ENCODE measurements at regions not wholly inside any gene's neighbourhood (a gene's known extent, or its start where the extent isn't known, plus 50 kb on each side); places are given as distances from the start of the nearest gene placed in this dataset.

DNA sequence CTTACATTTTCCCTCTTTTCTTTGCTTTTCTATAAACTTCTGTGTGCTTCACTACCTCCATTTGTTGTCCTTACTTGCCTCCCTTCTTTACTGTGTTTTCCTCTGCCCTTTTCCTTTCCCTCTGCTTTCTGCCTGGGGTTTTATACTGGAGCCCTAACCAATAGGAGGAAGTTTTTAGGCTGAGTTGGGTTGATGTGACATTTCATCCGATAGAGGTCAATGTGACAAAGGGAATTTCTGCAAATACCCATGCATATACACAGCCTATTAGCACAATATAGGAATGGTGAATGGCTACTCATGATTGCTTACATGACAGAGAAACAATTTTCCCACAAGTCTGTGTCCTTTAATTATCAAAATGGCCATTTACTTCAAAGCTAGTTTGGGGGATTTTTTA lies 153.0 kb upstream of the ARPP21 start:
- H3K4me3 ChIP-seq (replicated peaks in 1 of 2; ENCODE audit: low read depth in 2 of 2, low read length in 2 of 2), result no peak overlapping the region
- TF ChIP-seq, protein P1, sequence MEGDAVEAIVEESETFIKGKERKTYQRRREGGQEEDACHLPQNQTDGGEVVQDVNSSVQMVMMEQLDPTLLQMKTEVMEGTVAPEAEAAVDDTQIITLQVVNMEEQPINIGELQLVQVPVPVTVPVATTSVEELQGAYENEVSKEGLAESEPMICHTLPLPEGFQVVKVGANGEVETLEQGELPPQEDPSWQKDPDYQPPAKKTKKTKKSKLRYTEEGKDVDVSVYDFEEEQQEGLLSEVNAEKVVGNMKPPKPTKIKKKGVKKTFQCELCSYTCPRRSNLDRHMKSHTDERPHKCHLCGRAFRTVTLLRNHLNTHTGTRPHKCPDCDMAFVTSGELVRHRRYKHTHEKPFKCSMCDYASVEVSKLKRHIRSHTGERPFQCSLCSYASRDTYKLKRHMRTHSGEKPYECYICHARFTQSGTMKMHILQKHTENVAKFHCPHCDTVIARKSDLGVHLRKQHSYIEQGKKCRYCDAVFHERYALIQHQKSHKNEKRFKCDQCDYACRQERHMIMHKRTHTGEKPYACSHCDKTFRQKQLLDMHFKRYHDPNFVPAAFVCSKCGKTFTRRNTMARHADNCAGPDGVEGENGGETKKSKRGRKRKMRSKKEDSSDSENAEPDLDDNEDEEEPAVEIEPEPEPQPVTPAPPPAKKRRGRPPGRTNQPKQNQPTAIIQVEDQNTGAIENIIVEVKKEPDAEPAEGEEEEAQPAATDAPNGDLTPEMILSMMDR (IDR thresholded peaks at IDR 0.05; ENCODE audit: low read depth, low read length), result no peak
- no peak for DNase-seq (ENCODE audit: low read depth in 2 of 2)

DNA sequence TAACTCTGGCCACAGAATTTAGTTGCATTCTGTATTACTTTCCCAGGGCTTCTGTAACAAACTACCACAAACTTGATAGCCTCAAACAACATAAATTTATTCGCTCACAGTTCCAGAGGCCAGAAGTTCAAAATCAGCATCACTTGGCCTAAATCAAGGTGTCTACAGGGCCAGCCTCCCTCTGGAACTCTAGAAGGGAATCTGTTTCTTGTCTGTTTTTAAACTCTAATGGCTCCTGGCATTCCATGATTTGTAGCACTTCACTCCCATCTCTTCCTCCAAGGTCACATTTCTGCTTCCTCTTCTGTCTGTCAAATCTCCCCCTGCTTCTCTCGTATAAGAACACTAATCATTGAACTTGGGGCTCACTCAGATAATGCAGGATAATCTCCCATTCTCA lies 151.9 kb upstream of the ARPP21 start:
- H3K4me3 ChIP-seq (replicated peaks in 1 of 2; ENCODE audit: low read depth in 2 of 2, low read length in 2 of 2), result no peak overlapping the region
- TF ChIP-seq, protein P1 (IDR thresholded peaks at IDR 0.05; ENCODE audit: low read depth, low read length), result no peak
- no peak for DNase-seq (ENCODE audit: low read depth in 2 of 2)

DNA sequence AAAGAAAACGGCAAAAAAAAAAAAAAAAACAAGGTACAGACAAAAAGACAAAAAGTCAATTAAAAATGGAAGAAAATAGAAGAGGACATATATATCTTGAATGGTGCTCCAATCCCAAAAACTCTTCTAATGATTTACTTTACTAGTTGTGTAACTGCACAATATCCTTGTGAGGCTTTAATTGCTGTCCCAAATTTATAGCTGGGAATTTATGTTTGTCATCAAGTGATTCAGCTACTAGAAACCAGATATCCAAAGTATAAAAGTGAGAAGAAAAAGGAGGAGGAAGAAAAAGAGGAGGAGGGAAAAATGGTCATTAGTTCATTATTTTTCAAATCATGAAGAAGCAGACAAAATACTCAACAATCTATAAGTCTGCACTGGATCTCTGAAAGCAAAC lies 150.8 kb upstream of the ARPP21 start:
- DNase-seq (ENCODE audit: low read depth in 2 of 2), result no peak
- H3K4me3 ChIP-seq (replicated peaks in 1 of 2; ENCODE audit: low read depth in 2 of 2, low read length in 2 of 2), result no peak overlapping the region

DNA sequence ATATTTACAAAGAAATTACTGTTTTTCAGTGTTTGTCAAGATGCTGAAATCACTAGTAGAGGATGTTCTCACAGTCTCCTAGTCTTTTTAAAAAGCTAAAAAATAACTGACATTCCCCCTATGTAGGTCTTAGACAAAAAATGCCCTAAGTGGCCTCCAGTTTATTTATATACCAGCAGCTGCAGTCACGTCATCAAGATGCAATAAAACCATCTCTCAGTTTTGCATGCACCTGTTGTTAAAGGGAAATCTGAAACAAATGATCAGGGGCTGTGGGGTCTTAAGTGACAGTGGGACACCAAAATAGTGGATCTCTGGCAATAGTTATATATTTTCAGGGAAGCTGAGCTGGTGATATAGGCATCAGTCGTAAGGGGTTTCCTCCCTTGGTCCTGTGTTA lies 146.5 kb upstream of the ARPP21 start:
- H3K4me3 ChIP-seq (replicated peaks in 1 of 2; ENCODE audit: low read depth in 2 of 2, low read length in 2 of 2), result no peak overlapping the region
- no peak for DNase-seq (ENCODE audit: low read depth in 2 of 2)
- TF ChIP-seq, protein P1 (IDR thresholded peaks at IDR 0.05; ENCODE audit: low read depth, low read length), result no peak

More for the DNA sequence above, 150.8 kb upstream of the ARPP21 start:
- TF ChIP-seq, protein P1 (IDR thresholded peaks at IDR 0.05; ENCODE audit: low read depth, low read length), result no peak

DNA sequence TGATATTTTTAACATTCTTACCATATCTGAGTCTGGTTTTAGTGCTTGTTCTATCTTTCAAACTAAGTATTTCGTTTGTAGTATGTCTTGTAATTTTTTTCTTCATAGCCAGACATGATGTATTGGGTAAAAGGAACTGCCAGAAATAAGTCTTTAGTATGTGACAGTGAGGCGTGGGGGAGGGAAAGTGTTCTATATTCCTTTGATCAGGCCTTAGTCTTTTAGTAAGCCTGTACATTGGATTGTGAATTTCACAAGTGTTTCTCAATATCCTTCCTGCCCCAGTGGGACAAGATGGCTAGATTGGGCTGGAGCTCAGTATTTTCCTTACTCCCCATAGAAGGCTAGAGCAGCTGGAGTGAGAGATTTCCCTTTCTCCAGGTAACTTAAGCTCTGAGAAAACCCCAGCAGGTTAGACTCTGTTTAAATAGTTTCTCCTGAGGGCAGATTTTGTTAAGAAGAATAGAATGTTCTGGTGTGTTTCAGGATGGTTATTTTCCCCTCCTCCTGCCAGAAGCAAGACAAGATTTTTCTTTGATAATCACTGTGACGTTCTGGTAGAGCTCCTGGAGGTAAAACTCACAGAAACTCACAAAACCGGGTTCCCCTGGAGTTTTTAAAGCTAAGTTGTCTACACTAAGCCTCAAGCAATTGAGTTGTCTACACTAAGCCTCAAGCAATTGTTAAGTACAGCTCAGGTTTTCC lies 140.7 kb upstream of the ARPP21 start:
- H3K4me3 ChIP-seq (replicated peaks in 1 of 2; ENCODE audit: low read depth in 2 of 2, low read length in 2 of 2), result no peak overlapping the region
- no peak for DNase-seq (ENCODE audit: low read depth in 2 of 2)
- TF ChIP-seq, protein P1 (IDR thresholded peaks at IDR 0.05; ENCODE audit: low read depth, low read length), result no peak

DNA sequence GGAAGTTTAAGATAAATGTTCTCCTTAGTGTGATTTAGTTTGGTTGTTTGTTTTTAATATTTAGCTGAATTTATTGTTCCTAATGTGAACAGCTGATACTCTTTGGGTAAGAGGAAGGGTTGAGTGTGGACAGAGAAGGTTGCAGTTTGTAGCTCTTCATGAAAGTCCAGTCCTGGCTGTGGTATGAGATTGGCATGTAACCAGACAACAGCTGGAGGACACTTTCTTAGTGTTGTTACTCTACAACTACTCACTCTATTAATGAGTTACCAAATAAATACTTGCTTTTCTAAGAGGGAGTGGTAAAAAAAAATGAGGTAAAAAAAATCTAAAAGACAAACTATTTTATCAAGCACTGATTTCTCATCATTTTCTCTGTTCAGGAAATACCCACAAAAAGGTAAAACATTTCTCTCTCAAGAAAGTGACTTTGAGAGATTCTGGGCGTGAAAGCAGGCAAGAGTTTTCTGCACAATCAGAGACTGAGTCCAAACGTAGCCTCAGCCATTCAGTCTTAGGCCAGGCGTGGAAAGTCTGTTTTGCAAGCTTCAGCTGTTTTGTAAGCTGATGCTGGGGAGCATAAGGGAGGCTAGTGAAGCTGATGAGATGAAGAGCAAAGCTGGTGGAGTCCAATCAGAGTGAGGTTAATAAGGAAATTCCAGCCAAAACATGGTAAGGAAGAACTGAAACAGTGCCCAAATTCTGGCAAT lies 138.5 kb upstream of the ARPP21 start:
- DNase-seq (ENCODE audit: low read depth in 2 of 2), result no peak
- no peak overlapping the region for H3K4me3 ChIP-seq (replicated peaks in 1 of 2; ENCODE audit: low read depth in 2 of 2, low read length in 2 of 2)
- TF ChIP-seq, protein P1 (IDR thresholded peaks at IDR 0.05; ENCODE audit: low read depth, low read length), result no peak
